ENCODE measurements at regions not wholly inside any gene's neighbourhood (a gene's known extent, or its start where the extent isn't known, plus 50 kb on each side); places are given as distances from the start of the nearest gene placed in this dataset.

DNA sequence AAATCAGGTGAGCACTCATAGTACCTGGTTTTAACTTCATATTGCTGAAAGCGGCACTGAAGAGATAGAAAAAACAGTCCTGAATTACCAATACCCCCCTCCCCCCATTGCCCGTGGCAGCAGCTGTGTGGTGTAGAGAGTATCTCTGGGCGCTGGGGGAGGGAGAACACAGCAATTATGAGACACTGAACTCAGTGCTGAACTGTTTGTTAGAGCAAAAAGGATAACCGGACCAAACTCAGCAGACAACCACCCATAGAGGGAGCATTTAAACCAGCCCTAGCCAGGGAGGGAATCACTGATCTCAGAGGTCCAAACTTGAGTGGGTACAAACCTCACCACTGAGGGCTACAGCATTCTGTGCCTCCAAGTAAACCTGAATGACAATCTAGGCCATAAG lies 457.4 kb upstream of the TEX13C start:
- no peak for ATAC-seq (ENCODE audit: low FRiP score)
- H3K4me3 ChIP-seq (ENCODE audit: low read length in 2 of 2), result no peak overlapping the region
- WGBS, 2 donors, result 74 to 87% methylated on average over 4 of the region's 4 CpGs
- intact Hi-C loops (cut with DNase I), result no loop called here
- H3K27ac ChIP-seq (ENCODE audit: low read depth in 1 of 2, low read length in 2 of 2), result no peak overlapping the region
- no peaks in the 10 kb centered on the region for H3K9me3 ChIP-seq (ENCODE audit: control insufficient read depth, low read length)
- peaks cover 0 to 2% of the 10 kb centered on the region in 2 donors for H3K27me3 ChIP-seq (ENCODE audit: control insufficient read depth in 1 of 2, insufficient read depth in 2 of 2, low read length in 1 of 2)
- H3K36me3 ChIP-seq (ENCODE audit: control insufficient read depth in 1 of 2, insufficient read depth in 2 of 2, low read length in 1 of 2), result no peaks in the 10 kb centered on the region
- no peaks in the 10 kb centered on the region for H3K4me1 ChIP-seq (ENCODE audit: control insufficient read depth in 1 of 2, insufficient read depth in 2 of 2, low read length in 2 of 2)
- no peak for DNase-seq

GRCh38 chrX:124863303-124863702 lies 456.4 kb upstream of the TEX13C start:
- WGBS, 2 donors, result 44 to 70% methylated on average over 5 of the region's 5 CpGs
- no peak for ATAC-seq (ENCODE audit: low FRiP score)
- intact Hi-C loops (cut with DNase I), result no loop called here
- Histone ChIP-seq H3K27me3 (ENCODE audit: control insufficient read depth in 1 of 2, insufficient read depth in 2 of 2, low read length in 1 of 2) (peaks cover 0 to 2% of the 10 kb centered on the region in 2 donors), H3K9me3 (ENCODE audit: control insufficient read depth, low read length) (no peaks in the 10 kb centered on the region), H3K36me3 (ENCODE audit: control insufficient read depth in 1 of 2, insufficient read depth in 2 of 2, low read length in 1 of 2) (no peaks in the 10 kb centered on the region), H3K4me3 (ENCODE audit: low read length in 2 of 2) (no peak overlapping the region), H3K27ac (ENCODE audit: low read depth in 1 of 2, low read length in 2 of 2) (no peak overlapping the region), H3K4me1 (ENCODE audit: control insufficient read depth in 1 of 2, insufficient read depth in 2 of 2, low read length in 2 of 2) (no peaks in the 10 kb centered on the region)
- no peak for DNase-seq

GRCh38 chrX:124887572-124887971 lies 432.1 kb upstream of the TEX13C start:
- WGBS, 2 donors, result 25 to 53% methylated on average over 1 of the region's 1 CpG
- ATAC-seq (ENCODE audit: low FRiP score), result no peak
- intact Hi-C loops (cut with DNase I), result no loop called here

GRCh38 chrX:124895947-124896346 lies 423.7 kb upstream of the TEX13C start:
- ATAC-seq (ENCODE audit: low FRiP score), result no peak
- no peak overlapping the region for H3K27ac ChIP-seq (ENCODE audit: low read depth in 1 of 2, low read length in 2 of 2)

More at GRCh38 chrX:124887572-124887971, 432.1 kb upstream of the TEX13C start:
- Histone ChIP-seq H3K4me3 (ENCODE audit: low read length in 2 of 2) (no peak overlapping the region), H3K27me3 (ENCODE audit: control insufficient read depth in 1 of 2, insufficient read depth in 2 of 2, low read length in 1 of 2) (no peaks in the 10 kb centered on the region), H3K4me1 (ENCODE audit: control insufficient read depth in 1 of 2, insufficient read depth in 2 of 2, low read length in 2 of 2) (no peaks in the 10 kb centered on the region), H3K36me3 (ENCODE audit: control insufficient read depth in 1 of 2, insufficient read depth in 2 of 2, low read length in 1 of 2) (no peaks in the 10 kb centered on the region), H3K9me3 (ENCODE audit: control insufficient read depth, low read length) (no peaks in the 10 kb centered on the region), H3K27ac (ENCODE audit: low read depth in 1 of 2, low read length in 2 of 2) (no peak overlapping the region)
- DNase-seq, result no peak

DNA sequence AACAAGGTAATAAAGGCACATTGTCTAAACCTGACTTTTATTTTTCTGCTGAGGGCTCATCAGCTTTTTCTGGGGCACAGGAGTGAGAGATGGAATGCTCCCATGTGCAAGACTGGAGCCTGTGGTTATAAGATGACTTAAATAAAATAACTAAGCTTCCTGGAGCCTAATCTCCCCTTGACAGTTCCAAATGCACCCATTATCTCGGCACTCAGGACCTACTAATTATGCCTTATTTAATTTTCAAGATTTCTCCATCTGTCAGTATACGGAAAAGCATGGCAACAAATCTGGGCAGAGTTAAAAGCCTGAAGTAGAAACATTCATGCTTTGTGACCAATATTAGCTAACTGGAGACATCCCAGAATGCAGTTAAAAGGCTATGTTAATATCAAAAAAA lies 416.7 kb upstream of the TEX13C start:
- 52 to 62% methylated on average over 2 of the region's 2 CpGs for WGBS, 2 donors
- no peak overlapping the region for H3K4me3 ChIP-seq (ENCODE audit: low read length in 2 of 2)

More at GRCh38 chrX:124895947-124896346, 423.7 kb upstream of the TEX13C start:
- Histone ChIP-seq H3K36me3 (ENCODE audit: control insufficient read depth in 1 of 2, insufficient read depth in 2 of 2, low read length in 1 of 2) (no peaks in the 10 kb centered on the region), H3K4me1 (ENCODE audit: control insufficient read depth in 1 of 2, insufficient read depth in 2 of 2, low read length in 2 of 2) (no peaks in the 10 kb centered on the region), H3K27me3 (ENCODE audit: control insufficient read depth in 1 of 2, insufficient read depth in 2 of 2, low read length in 1 of 2) (no peaks in the 10 kb centered on the region), H3K9me3 (ENCODE audit: control insufficient read depth, low read length) (no peaks in the 10 kb centered on the region), H3K4me3 (ENCODE audit: low read length in 2 of 2) (no peak overlapping the region)
- DNase-seq, result no peak
- WGBS, 2 donors, result 59% methylated on average over 4 of the region's 4 CpGs
- intact Hi-C loops (cut with DNase I), result no loop called here

GRCh38 chrX:124910611-124911010 lies 409.1 kb upstream of the TEX13C start:
- H3K27me3 ChIP-seq (ENCODE audit: control insufficient read depth in 1 of 2, insufficient read depth in 2 of 2, low read length in 1 of 2), result no peaks in the 10 kb centered on the region
- H3K4me3 ChIP-seq (ENCODE audit: low read length in 2 of 2), result no peak overlapping the region
- intact Hi-C loops (cut with DNase I), result no loop called here
- no peaks in the 10 kb centered on the region for H3K4me1 ChIP-seq (ENCODE audit: control insufficient read depth in 1 of 2, insufficient read depth in 2 of 2, low read length in 2 of 2)
- ATAC-seq (ENCODE audit: low FRiP score) (no peak), DNase-seq (no peak)
- 46 to 48% methylated on average over 4 of the region's 4 CpGs for WGBS, 2 donors
- H3K36me3 ChIP-seq (ENCODE audit: control insufficient read depth in 1 of 2, insufficient read depth in 2 of 2, low read length in 1 of 2), result no peaks in the 10 kb centered on the region
- no peak overlapping the region for H3K27ac ChIP-seq (ENCODE audit: low read depth in 1 of 2, low read length in 2 of 2)
- H3K9me3 ChIP-seq (ENCODE audit: control insufficient read depth, low read length), result no peaks in the 10 kb centered on the region

More for the DNA sequence above, 416.7 kb upstream of the TEX13C start:
- H3K36me3 ChIP-seq (ENCODE audit: control insufficient read depth in 1 of 2, insufficient read depth in 2 of 2, low read length in 1 of 2), result no peaks in the 10 kb centered on the region
- H3K4me1 ChIP-seq (ENCODE audit: control insufficient read depth in 1 of 2, insufficient read depth in 2 of 2, low read length in 2 of 2), result no peaks in the 10 kb centered on the region
- ATAC-seq (ENCODE audit: low FRiP score), result no peak
- H3K9me3 ChIP-seq (ENCODE audit: control insufficient read depth, low read length), result no peaks in the 10 kb centered on the region
- H3K27ac ChIP-seq (ENCODE audit: low read depth in 1 of 2, low read length in 2 of 2), result no peak overlapping the region
- H3K27me3 ChIP-seq (ENCODE audit: control insufficient read depth in 1 of 2, insufficient read depth in 2 of 2, low read length in 1 of 2), result no peaks in the 10 kb centered on the region
- no peak for DNase-seq
- intact Hi-C loops (cut with DNase I), result no loop called here

DNA sequence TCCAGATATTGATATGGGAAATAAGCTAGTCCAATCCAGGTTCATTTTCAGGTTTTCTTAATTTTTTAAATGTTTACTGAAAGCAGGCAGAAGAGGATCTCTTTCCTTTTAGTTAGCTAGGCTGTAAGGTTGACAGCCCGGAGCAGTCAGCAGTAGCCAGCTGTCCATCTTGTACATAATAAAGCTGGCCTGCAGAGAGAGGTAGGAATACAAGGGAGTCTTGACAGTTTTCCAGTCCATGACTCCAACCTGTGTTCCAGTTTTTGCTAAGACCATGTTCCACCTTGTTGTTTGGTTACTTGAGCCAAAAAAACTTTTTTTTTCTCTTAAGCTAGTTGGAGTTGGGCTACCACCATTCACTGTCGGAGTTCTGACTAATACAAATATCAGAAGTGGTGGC lies 402.7 kb upstream of the TEX13C start:
- intact Hi-C loops (cut with DNase I), result no loop called here
- H3K4me1 ChIP-seq (ENCODE audit: control insufficient read depth in 1 of 2, insufficient read depth in 2 of 2, low read length in 2 of 2), result no peaks in the 10 kb centered on the region
- H3K27me3 ChIP-seq (ENCODE audit: control insufficient read depth in 1 of 2, insufficient read depth in 2 of 2, low read length in 1 of 2), result no peaks in the 10 kb centered on the region
- DNase-seq (no peak), ATAC-seq (ENCODE audit: low FRiP score) (no peak)
- WGBS, 2 donors, result 74 to 83% methylated on average over 2 of the region's 2 CpGs
- H3K9me3 ChIP-seq (ENCODE audit: control insufficient read depth, low read length), result no peaks in the 10 kb centered on the region
- no peak overlapping the region for H3K4me3 ChIP-seq (ENCODE audit: low read length in 2 of 2)
- no peaks in the 10 kb centered on the region for H3K36me3 ChIP-seq (ENCODE audit: control insufficient read depth in 1 of 2, insufficient read depth in 2 of 2, low read length in 1 of 2)
- no peak overlapping the region for H3K27ac ChIP-seq (ENCODE audit: low read depth in 1 of 2, low read length in 2 of 2)

DNA sequence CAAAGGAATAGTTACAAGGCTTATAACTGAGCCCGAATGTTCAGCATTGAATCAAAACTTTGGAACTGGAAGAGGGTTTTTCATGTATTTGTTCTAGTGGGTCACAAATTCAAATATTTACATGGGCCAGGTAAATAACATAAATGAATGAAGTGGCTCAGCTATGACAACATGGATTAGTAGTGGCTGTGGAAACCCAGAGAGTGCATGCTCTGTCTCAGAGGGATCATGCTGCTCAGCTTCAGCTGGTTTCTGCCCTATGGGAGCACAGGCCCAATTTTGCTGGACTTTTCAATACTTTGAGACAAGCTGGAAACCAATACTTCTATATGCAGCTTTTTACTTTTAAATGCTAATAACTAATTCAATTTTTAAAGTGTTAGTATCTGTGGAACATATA lies 394.0 kb upstream of the TEX13C start:
- Histone ChIP-seq H3K9me3 (ENCODE audit: control insufficient read depth, low read length) (no peaks in the 10 kb centered on the region), H3K27me3 (ENCODE audit: control insufficient read depth in 1 of 2, insufficient read depth in 2 of 2, low read length in 1 of 2) (no peaks in the 10 kb centered on the region), H3K36me3 (ENCODE audit: control insufficient read depth in 1 of 2, insufficient read depth in 2 of 2, low read length in 1 of 2) (no peaks in the 10 kb centered on the region), H3K4me1 (ENCODE audit: control insufficient read depth in 1 of 2, insufficient read depth in 2 of 2, low read length in 2 of 2) (no peaks in the 10 kb centered on the region), H3K4me3 (ENCODE audit: low read length in 2 of 2) (no peak overlapping the region), H3K27ac (ENCODE audit: low read depth in 1 of 2, low read length in 2 of 2) (no peak overlapping the region)
- WGBS, 2 donors, result 75 to 90% methylated on average over 1 of the region's 1 CpG
- no peak for DNase-seq
- ATAC-seq (ENCODE audit: low FRiP score), result no peak
- intact Hi-C loops (cut with DNase I), result no loop called here

DNA sequence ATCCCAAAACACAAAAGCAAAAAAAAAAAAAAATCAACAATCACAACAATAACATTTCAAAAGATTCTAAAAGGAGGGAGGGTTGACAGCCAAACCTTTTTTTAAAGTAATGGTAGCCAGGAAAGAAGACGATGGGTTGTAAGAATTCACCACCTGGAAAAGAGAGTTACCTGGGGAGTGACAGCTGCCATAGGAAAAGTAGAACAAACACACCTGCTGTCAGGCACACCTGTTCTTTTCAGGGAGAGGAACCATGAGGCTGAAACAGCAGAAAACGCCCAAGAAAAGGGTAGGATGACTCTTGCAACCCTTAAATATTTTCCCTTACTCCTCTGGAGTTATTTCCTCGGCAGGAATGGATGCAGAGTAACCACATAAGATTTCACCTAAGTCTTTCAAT lies 388.4 kb upstream of the TEX13C start:
- Histone ChIP-seq H3K27me3 (ENCODE audit: control insufficient read depth in 1 of 2, insufficient read depth in 2 of 2, low read length in 1 of 2) (no peaks in the 10 kb centered on the region), H3K27ac (ENCODE audit: low read depth in 1 of 2, low read length in 2 of 2) (no peak overlapping the region), H3K4me3 (ENCODE audit: low read length in 2 of 2) (no peak overlapping the region), H3K9me3 (ENCODE audit: control insufficient read depth, low read length) (no peaks in the 10 kb centered on the region), H3K36me3 (ENCODE audit: control insufficient read depth in 1 of 2, insufficient read depth in 2 of 2, low read length in 1 of 2) (no peaks in the 10 kb centered on the region), H3K4me1 (ENCODE audit: control insufficient read depth in 1 of 2, insufficient read depth in 2 of 2, low read length in 2 of 2) (no peaks in the 10 kb centered on the region)
- no peak for DNase-seq
- 47 to 57% methylated on average over 3 of the region's 3 CpGs for WGBS, 2 donors
- no peak for ATAC-seq (ENCODE audit: low FRiP score)
- intact Hi-C loops (cut with DNase I), result no loop called here
